HG02981 (cell line): ENCODE measurements at regions not wholly inside any gene's neighbourhood (a gene's known extent, or its start where the extent isn't known, plus 50 kb on each side); places are given as distances from the start of the nearest gene placed in this dataset.

Source experiments
- ATAC-seq: cut with Tn5 transposase; IDR thresholded peaks from one replicate; pipeline ENCODE4 v1.9.1; 2021; ENCODE audit warnings: mild to moderate bottlenecking, moderate library complexity; ENCODE audit not compliant: unreplicated experiment

DNA sequence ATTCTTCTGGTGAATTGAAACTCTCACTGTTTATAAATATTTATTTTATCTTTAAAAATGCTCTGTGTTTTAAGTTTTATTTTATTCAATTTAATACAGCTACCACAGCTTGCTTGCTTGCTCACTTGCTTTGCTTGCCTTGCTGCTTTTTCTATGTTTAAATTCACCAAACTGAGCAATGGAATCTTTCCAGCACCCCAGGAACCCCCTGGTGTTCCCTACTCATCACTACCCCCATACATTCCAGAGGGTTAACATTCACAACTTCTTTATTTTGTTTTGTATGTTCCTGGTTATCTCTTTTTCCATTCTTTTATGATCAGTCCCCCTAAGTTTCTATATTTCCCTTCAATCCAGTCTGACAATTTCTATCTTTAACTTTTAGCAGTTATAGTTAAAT, 166.5 kb upstream of the COL1A2 start:
- ATAC-seq, result no peak

DNA sequence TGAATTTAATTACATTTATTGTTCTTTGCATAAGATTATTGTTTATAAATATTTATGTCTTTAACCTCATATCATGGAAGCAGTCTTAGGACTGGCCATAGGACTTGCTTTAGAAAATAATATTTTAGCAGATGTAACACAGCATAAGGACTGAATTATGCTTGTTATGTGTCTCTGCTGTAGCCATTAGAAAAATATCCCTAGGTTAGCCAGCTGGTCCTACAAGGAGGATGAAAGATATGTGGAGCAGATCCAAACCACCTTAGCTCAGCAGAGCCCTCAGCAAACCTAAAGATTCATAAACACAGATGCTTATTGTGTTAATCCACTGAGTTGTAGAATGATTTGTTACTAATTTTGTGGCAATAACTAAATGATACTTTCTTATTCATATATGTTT, 166.0 kb upstream of the COL1A2 start:
- ATAC-seq, result no peak

- ATAC-seq, result no peak
These were observed 163.4 kb upstream of the COL1A2 start for GRCh38 chr7:94231305-94231704.

- no peak for ATAC-seq
These were observed 157.7 kb upstream of the COL1A2 start for GRCh38 chr7:94236960-94237359.

GRCh38 chr7:94237417-94237816, 157.3 kb upstream of the COL1A2 start:
- ATAC-seq, result no peak

DNA sequence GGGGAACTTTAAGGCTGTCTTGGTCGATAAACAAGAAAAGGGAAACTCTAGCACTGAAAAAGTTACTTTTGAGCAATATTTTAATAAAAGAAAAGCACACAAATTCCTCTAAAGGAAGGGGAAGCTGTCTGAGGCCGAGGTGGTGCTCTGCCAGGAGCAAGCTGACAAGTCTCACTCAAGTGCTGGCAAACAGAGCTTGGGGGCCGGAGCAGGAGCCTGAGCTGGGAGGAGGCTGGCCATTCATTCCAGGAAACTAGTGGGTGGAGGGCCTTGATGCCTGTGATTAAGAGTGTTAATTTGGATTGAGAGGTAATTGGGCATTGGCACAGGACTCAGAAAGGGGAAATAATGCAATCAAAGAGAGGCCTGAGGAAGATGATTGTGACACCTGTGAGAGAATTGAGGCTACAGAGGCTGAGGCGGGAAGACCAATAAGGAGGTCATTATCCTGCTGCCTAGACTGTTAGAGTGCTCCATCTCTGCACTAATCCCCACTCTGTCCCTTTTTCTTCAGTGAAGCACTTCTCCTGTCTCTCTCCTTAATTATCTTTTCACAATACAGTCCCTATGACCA, 154.9 kb upstream of the COL1A2 start:
- no peak for ATAC-seq

- no peak for ATAC-seq
These were observed 153.8 kb upstream of the COL1A2 start for GRCh38 chr7:94240902-94241301.

- no peak for ATAC-seq
These were observed 153.2 kb upstream of the COL1A2 start for GRCh38 chr7:94241402-94241925.

GRCh38 chr7:94243066-94243711, 151.5 kb upstream of the COL1A2 start:
- no peak for ATAC-seq

DNA sequence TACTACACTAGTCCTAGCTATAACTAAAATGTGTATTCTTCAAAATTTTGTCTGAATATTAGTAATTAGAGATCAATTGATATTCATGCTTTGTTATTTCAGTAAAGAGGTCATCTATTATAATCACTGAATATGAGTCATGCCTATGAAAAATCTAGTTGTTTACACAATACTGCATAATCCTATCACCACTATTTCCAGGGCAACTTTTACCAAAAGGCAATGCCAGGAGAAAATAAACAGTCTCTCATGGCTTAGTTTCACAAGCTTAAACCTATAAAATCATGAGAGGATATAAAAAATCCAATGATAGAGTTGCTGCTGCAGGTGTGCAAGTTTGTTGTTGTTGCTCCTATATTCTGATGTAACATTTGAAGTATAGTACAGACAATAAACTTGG, 149.9 kb upstream of the COL1A2 start:
- ATAC-seq, result no peak

- no peak for ATAC-seq
These were observed 149.2 kb upstream of the COL1A2 start for GRCh38 chr7:94245500-94245899.

DNA sequence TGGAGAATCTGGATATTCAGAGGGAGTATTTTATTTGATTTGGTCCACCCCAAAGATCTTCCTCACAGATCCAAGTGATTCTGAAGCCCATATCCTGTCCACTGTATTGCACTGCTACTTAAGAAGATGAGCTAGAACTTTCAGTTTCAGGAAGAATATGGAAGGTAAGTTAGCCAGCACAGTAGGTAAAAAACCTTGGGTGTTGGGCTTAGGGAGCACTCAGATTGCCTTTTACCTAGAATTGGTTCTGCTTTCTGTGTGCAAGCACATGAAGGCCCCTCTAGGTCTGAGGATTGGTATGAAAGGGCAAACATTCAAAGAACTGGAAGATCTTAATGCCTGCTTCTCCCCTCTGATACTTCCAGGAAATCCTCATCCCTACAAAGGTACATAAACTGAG, 146.7 kb upstream of the COL1A2 start:
- ATAC-seq, result no peak

DNA sequence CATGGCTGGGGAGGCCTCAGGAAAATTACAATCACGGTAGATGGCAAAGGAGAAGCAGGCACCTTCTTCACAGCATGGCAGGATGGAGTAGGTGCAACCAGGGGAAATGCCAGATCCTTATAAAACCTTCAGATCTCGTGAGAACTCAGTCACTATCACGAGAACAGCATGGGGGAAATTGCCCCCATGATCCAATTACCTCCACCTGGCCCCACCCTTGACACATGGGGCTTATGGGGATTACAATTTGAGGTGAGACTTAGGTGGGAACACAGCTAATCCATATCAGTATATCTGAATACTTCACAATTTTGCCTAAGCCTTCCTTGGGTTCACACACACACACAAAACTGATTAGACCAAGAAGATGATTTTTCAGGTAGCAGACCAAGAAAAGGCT, 145.1 kb upstream of the COL1A2 start:
- ATAC-seq, result no peak

DNA sequence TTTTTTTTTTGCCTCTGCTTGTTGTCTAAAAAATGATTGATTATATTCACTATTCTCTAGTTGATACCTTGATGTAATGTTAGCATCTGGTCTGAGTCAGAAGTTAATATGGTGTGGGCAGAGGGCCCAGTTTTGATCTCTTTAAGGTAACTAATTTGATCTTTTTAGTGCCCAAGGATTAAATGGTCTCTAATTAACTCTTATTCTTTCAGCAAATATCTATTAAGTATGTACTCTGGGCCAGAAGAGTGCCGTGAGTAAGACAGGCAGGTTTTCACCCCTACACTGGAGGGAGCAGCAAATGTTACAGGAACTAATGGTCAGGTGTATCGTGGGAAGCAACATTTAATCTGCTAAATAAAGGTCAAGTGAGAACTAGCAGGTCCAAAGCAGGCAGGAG, 144.6 kb upstream of the COL1A2 start:
- no peak for ATAC-seq

DNA sequence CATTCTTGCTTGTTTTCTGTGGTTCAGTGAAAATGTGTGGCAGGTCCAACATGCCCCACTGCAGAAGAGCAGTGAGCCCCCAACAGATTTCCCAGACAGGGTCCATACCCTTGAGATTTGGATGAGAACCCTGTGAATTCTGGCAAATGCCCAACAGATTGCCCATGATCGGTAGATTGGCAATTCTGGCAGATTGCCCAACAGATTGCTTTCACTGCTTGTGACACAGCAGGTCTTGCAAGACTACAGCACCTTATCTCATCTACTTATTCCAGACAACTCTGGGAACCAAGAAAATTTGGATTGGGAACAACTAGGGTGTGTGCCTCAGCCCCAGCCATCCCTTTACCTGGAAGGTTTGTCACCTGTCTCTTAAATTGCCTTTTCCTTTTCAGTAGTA, 143.7 kb upstream of the COL1A2 start:
- ATAC-seq, result no peak

GRCh38 chr7:94252124-94252523, 142.6 kb upstream of the COL1A2 start:
- no peak for ATAC-seq

- no peak for ATAC-seq
These were observed 141.7 kb upstream of the COL1A2 start for GRCh38 chr7:94252971-94253370.

DNA sequence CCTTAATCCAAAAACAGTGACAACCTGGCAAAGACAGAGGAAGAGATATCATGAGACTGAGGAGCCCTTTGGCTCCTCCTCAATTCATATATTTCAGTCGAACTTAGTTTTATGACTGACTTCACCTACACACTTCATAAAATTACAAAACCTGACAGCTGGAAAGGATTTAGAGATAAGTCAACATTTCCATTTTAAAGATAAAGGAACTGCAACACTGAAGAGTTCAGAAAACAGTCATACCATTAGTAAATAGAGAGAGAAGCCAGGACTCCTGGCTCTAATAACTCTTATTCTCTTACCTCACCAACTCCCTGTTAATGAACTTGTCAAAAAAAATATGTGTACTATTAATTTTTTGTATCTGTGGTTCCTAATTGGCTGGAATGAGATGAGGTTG, 141.0 kb upstream of the COL1A2 start:
- no peak for ATAC-seq

GRCh38 chr7:94258418-94259300, 136.0 kb upstream of the COL1A2 start:
- ATAC-seq, result no peak

- no peak for ATAC-seq
These were observed 133.6 kb upstream of the COL1A2 start for GRCh38 chr7:94261067-94261466.

- no peak for ATAC-seq
These were observed 129.9 kb upstream of the COL1A2 start for GRCh38 chr7:94264756-94265155.

DNA sequence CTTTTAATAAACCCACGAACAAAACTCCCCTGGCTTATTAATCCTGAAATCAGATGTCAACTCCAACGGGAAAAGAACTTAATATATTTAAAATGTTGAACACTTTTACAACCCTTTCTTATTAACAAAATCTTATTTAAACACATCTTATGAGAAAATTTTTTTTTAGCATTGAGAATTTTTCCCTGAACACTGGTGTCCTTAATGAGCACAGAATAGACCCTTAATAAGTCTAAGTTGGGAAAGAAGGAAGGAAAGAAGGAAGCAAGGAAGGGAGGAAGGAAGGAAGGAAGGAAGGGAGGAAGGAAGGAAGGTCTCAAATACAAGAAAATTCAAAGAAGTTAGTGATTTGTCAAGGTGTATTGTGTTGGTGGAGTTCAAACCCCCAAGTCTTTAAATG, 129.2 kb upstream of the COL1A2 start:
- ATAC-seq, result no peak
